H1 (cell line): ENCODE measurements at regions not wholly inside any gene's neighbourhood (a gene's known extent, or its start where the extent isn't known, plus 50 kb on each side); places are given as distances from the start of the nearest gene placed in this dataset.

ENCODE experiments used
- CTCF ChIA-PET: fragments of 300-600 bp; sonication (Branson Sonifier 250); formaldehyde crosslinking; loops from one replicate; lab custom pipeline; 2021; ENCODE audit not compliant: partially characterized antibody; lab: Charles Lee
- POLR2A ChIA-PET: fragments of 300-600 bp; sonication (Branson Sonifier 250); formaldehyde crosslinking; loops from one replicate; lab custom pipeline; 2021; ENCODE audit warnings: inconsistent platforms; ENCODE audit not compliant: partially characterized antibody; lab: Charles Lee
- DNase-seq, 2 experiments: peaks; one replicate each; pipeline versions ENCODE4 v3.0.0 to v3.0.0-alpha.2; 2010 to 2022; ENCODE audit warnings: low spot score in 2 of 2, low read depth in 1 of 2, mixed read lengths in 1 of 2
- FAIRE-seq: peaks from 2 replicates; lab custom pipeline; 2011; peaks lifted over from hg19 to GRCh38; lab: Jason Lieb, UNC
- H2AFZ ChIP-seq: 2 replicates; pipeline ENCODE4 v1.8.1; 2012; ENCODE audit warnings: low read length, inconsistent platforms
- H2AK5ac ChIP-seq: 2 replicates; pipeline ENCODE4 v1.6.1; 2013; ENCODE audit warnings: low read depth, low read length
- H2BK120ac ChIP-seq: replicated peaks from 2 replicates; pipeline ENCODE3; 2013; ENCODE audit warnings: low read depth, low read length, inconsistent platforms
- H2BK12ac ChIP-seq: 2 replicates; pipeline ENCODE4 v1.6.1; 2013; ENCODE audit warnings: low read depth, low read length
- H2BK15ac ChIP-seq: 2 replicates; pipeline ENCODE4 v1.6.1; 2013; ENCODE audit warnings: low read length
- H2BK20ac ChIP-seq: 2 replicates; pipeline ENCODE4 v1.6.1; 2013; ENCODE audit warnings: low read length
- H2BK5ac ChIP-seq: 2 replicates; pipeline ENCODE4 v1.6.1; 2013; ENCODE audit warnings: low read depth, low read length
- H3K14ac ChIP-seq: 2 replicates; pipeline ENCODE4 v1.6.1; 2013; ENCODE audit warnings: inconsistent platforms; ENCODE audit not compliant: insufficient read length
- H3K18ac ChIP-seq: 2 replicates; pipeline ENCODE4 v1.6.1; 2013; ENCODE audit warnings: low read length; ENCODE audit errors: extremely low read depth
- H3K23ac ChIP-seq: 2 replicates; pipeline ENCODE4 v1.6.1; 2013; ENCODE audit warnings: inconsistent platforms; ENCODE audit not compliant: insufficient read length
- H3K23me2 ChIP-seq: 2 replicates; pipeline ENCODE4 v1.6.1; 2013; ENCODE audit warnings: low read depth, low read length
- H3K27ac ChIP-seq: 2 replicates; pipeline ENCODE4 v1.6.1; 2011; ENCODE audit warnings: low read depth, low read length, inconsistent platforms
- H3K27me3 ChIP-seq, 4 experiments: replicated peaks in 1 of 4; 1 replicate in 1 of 4; 2 replicates in 3 of 4; pipeline versions ENCODE4 v1.6.1 to v1.8.1; 2011 to 2013; ENCODE audit warnings: low read length in 3 of 4, mild to moderate bottlenecking in 3 of 4, inconsistent platforms in 2 of 4, mixed read lengths in 2 of 4, moderate library complexity in 1 of 4; ENCODE audit not compliant: control insufficient read depth in 3 of 4, insufficient read depth in 3 of 4; ENCODE audit errors: extremely low read depth in 1 of 4
- H3K36me3 ChIP-seq, 4 experiments: 2 replicates each; pipeline versions ENCODE4 v1.6.1 to v1.8.1; 2011 to 2013; ENCODE audit warnings: mild to moderate bottlenecking in 4 of 4, low read length in 3 of 4, moderate library complexity in 2 of 4, control low read depth in 1 of 4, inconsistent platforms in 1 of 4; ENCODE audit not compliant: insufficient read depth in 4 of 4, control insufficient read depth in 2 of 4
- H3K4ac ChIP-seq: replicated peaks from 2 replicates; pipeline ENCODE3; 2013; ENCODE audit warnings: low read length, low read depth, mixed read lengths, inconsistent platforms; ENCODE audit not compliant: insufficient read length
- H3K4me1 ChIP-seq, 4 experiments: replicated peaks in 1 of 4; 1 replicate in 1 of 4; 2 replicates in 3 of 4; pipeline versions ENCODE4 v1.6.1 to v1.8.1; 2011 to 2013; ENCODE audit warnings: low read length in 3 of 4, inconsistent platforms in 2 of 4, mixed read lengths in 1 of 4; ENCODE audit not compliant: insufficient read depth in 4 of 4, control insufficient read depth in 3 of 4
- H3K4me2 ChIP-seq, 2 experiments: 2 replicates each; pipeline versions ENCODE4 v1.6.1 to v1.8.1; 2011 to 2013; ENCODE audit warnings: low read depth in 2 of 2, low read length in 2 of 2, control low read depth in 1 of 2, inconsistent platforms in 1 of 2, mild to moderate bottlenecking in 1 of 2; ENCODE audit not compliant: insufficient read depth in 1 of 2
- H3K4me3 ChIP-seq, 4 experiments: fragments of 200-600, 300-600 bp in 1 of 4; sonication (generic), shearing (Covaris generic), sonication (Bioruptor Twin) in 1 of 4; 2 replicates each; pipeline versions ENCODE4 v1.5.1 to v1.8.1; 2011 to 2016; ENCODE audit warnings: low read length in 4 of 4, low read depth in 3 of 4, control low read depth in 2 of 4, inconsistent platforms in 2 of 4, mild to moderate bottlenecking in 2 of 4, mixed read lengths in 1 of 4, moderate library complexity in 1 of 4; ENCODE audit not compliant: insufficient read depth in 2 of 4; ENCODE audit errors: extremely low read depth in 1 of 4
- H3K56ac ChIP-seq: replicated peaks from 2 replicates; pipeline ENCODE3; 2013; ENCODE audit warnings: low read depth, mild to moderate bottlenecking, mixed read lengths, low read length, inconsistent platforms; ENCODE audit not compliant: insufficient read length
- H3K79me1 ChIP-seq: 2 replicates; pipeline ENCODE4 v1.6.1; 2013; ENCODE audit warnings: low read depth, low read length, control low read depth
- H3K79me2 ChIP-seq, 2 experiments: 2 replicates each; pipeline versions ENCODE4 v1.6.1 to v1.8.1; 2012 to 2013; ENCODE audit warnings: low read length in 2 of 2, mild to moderate bottlenecking in 2 of 2, inconsistent platforms in 1 of 2; ENCODE audit not compliant: insufficient read depth in 2 of 2, control insufficient read depth in 1 of 2
- H3K9ac ChIP-seq, 4 experiments: replicated peaks in 1 of 4; 1 replicate in 1 of 4; 2 replicates in 3 of 4; pipeline versions ENCODE4 v1.6.1 to v1.8.1; 2011 to 2013; ENCODE audit warnings: low read depth in 3 of 4, low read length in 3 of 4, control low read depth in 2 of 4, mild to moderate bottlenecking in 2 of 4, moderate library complexity in 2 of 4, inconsistent platforms in 1 of 4; ENCODE audit errors: extremely low read depth in 1 of 4
- H3K9me3 ChIP-seq, 2 experiments: 2 replicates each; pipeline versions ENCODE4 v1.6.1 to v1.8.1; 2012 to 2013; ENCODE audit warnings: mild to moderate bottlenecking in 2 of 2, moderate library complexity in 2 of 2, control low read depth in 1 of 2, inconsistent platforms in 1 of 2, low read depth in 1 of 2, low read length in 1 of 2, mixed read lengths in 1 of 2; ENCODE audit not compliant: insufficient read depth in 2 of 2
- H4K20me1 ChIP-seq, 2 experiments: replicated peaks in 1 of 2; 2 replicates each; pipeline versions ENCODE3 to v1.8.1; 2011 to 2013; ENCODE audit warnings: inconsistent platforms in 2 of 2, low read length in 2 of 2, mild to moderate bottlenecking in 1 of 2; ENCODE audit not compliant: insufficient read depth in 2 of 2, control insufficient read depth in 1 of 2
- H4K5ac ChIP-seq: 2 replicates; pipeline ENCODE4 v1.6.1; 2013; ENCODE audit warnings: low read length, low read depth, mixed read lengths, inconsistent platforms; ENCODE audit not compliant: insufficient read length
- H4K8ac ChIP-seq: 2 replicates; pipeline ENCODE4 v1.8.0; 2013; ENCODE audit warnings: mild to moderate bottlenecking, moderate library complexity, low read length, inconsistent platforms; ENCODE audit not compliant: insufficient read depth; ENCODE audit errors: extremely low read depth
- H4K91ac ChIP-seq: replicated peaks from 2 replicates; pipeline ENCODE3; 2013; ENCODE audit warnings: low read length, mixed read lengths, inconsistent platforms; ENCODE audit not compliant: insufficient read length
- BACH1 ChIP-seq: IDR thresholded peaks from 2 replicates; pipeline ENCODE4 v1.6.1; 2012; ENCODE audit warnings: low read length, improper control_type of control experiment
- BCL11A ChIP-seq, 2 experiments: IDR thresholded peaks; one replicate each; pipeline ENCODE4 v1.6.1; 2011; ENCODE audit warnings: low read depth in 2 of 2, low read length in 2 of 2, mild to moderate bottlenecking in 2 of 2
- CBX5 ChIP-seq: fragments of 300-800, 300-1000 bp; sonication (generic); IDR thresholded peaks from 2 replicates; pipeline ENCODE4 v1.7.1; 2016; ENCODE audit warnings: antibody characterized with exemption, low read length, low read depth
- CTBP2 ChIP-seq: IDR thresholded peaks from 2 replicates; pipeline ENCODE4 v1.7.0; 2011; ENCODE audit warnings: borderline replicate concordance, mild to moderate bottlenecking, moderate library complexity, mixed read lengths, low read length; ENCODE audit not compliant: insufficient read depth, insufficient read length
- HDAC2 ChIP-seq, 2 experiments: fragments of 300-600 bp in 1 of 2; sonication (generic) in 1 of 2; IDR thresholded peaks; 2 replicates each; pipeline ENCODE4 v1.6.1; 2011 to 2012; ENCODE audit warnings: low read depth in 2 of 2, low read length in 2 of 2, mild to moderate bottlenecking in 2 of 2, moderate library complexity in 2 of 2, borderline replicate concordance in 1 of 2, inconsistent platforms in 1 of 2
- NANOG ChIP-seq: IDR thresholded peaks from 2 replicates; pipeline ENCODE4 v1.6.1; 2011; ENCODE audit warnings: low read length, low read depth, mild to moderate bottlenecking, inconsistent platforms; ENCODE audit not compliant: insufficient read depth, poor library complexity, severe bottlenecking
- POU5F1 ChIP-seq: IDR thresholded peaks from 2 replicates; pipeline ENCODE4 v1.6.1; 2011; ENCODE audit warnings: low read depth, mild to moderate bottlenecking, low read length, moderate library complexity
- RFX5 ChIP-seq: IDR thresholded peaks from 2 replicates; pipeline ENCODE4 v1.6.1; 2011; ENCODE audit warnings: low read depth, low read length, improper control_type of control experiment, borderline replicate concordance
- SIX5 ChIP-seq: IDR thresholded peaks from 2 replicates; pipeline ENCODE4 v1.6.1; 2011; ENCODE audit warnings: mild to moderate bottlenecking, low read depth, low read length
- TCF12 ChIP-seq: IDR thresholded peaks from 2 replicates; pipeline ENCODE4 v1.6.1; 2011; ENCODE audit warnings: low read depth, mild to moderate bottlenecking, low read length
- ZNF274 ChIP-seq: IDR thresholded peaks from 2 replicates; pipeline ENCODE4 v1.7.0; 2012; ENCODE audit warnings: low read length, borderline replicate concordance; ENCODE audit errors: extremely low read depth
- WGBS, 2 experiments: shearing (Covaris generic) in 1 of 2; methylation state at CpG; one replicate each; pipeline versions ENCODE4 v1.1.6 to v1.1.7; 2013 to 2015; ENCODE audit warnings: low lambda C conversion rate in 2 of 2, mixed read lengths in 2 of 2, inconsistent platforms in 1 of 2, low coverage in 1 of 2, missing lambda C conversion rate in 1 of 2; ENCODE audit not compliant: insufficient replicate concordance in 2 of 2, insufficient coverage in 1 of 2, insufficient read length in 1 of 2; ENCODE audit errors: extremely low coverage in 1 of 2, missing lambda C conversion rate in 1 of 2; 5-methylcytosine and 5-hydroxymethylcytosine counted together
- TF ChIP-seq, protein P1 (sequence below): IDR thresholded peaks from 2 replicates; pipeline ENCODE4 v1.6.1; 2012; ENCODE audit warnings: inconsistent platforms

GRCh38 chr13:64534302-64534701 is 2695.8 kb downstream of the PCDH9 start:
- no peak overlapping the region; the same call in 1 of the 2 replicates for H2AFZ ChIP-seq
- H3K56ac ChIP-seq, result no peak overlapping the region
- peaks cover 0 to 5% (median 0%) of the 10 kb centered on the region in 4 experiments; a peak in 3 of 7 replicates for H3K4me1 ChIP-seq
- H4K5ac ChIP-seq, result no peak overlapping the region
- H3K9ac ChIP-seq, result no peak overlapping the region
- 77% methylated on average over 2 of the region's 2 CpGs; no CpG with 5 or more reads in 1 of the 2 experiments for WGBS, 2 experiments
- H3K18ac ChIP-seq, result no peak overlapping the region
- H3K14ac ChIP-seq, result no peak overlapping the region
- no peaks in the 10 kb centered on the region for H3K79me2 ChIP-seq
- no peak overlapping the region for H4K8ac ChIP-seq
- CTCF ChIA-PET, result interaction anchor here (1.0 kb wide), 1 partner anchor 18 kb away, joined by 4 read pairs; no protein-coding TSS in a partner anchor
- H3K79me1 ChIP-seq, result no peaks in the 10 kb centered on the region
- H2BK12ac ChIP-seq, result no peak overlapping the region
- no peak overlapping the region for H3K27ac ChIP-seq
- no peaks in the 10 kb centered on the region for H3K9me3 ChIP-seq
- no peak overlapping the region for H3K4me3 ChIP-seq
- H3K23me2 ChIP-seq, result no peaks in the 10 kb centered on the region
- H2BK20ac ChIP-seq, result no peak overlapping the region
- H3K27me3 ChIP-seq, result no peaks in the 10 kb centered on the region
- no peak overlapping the region for H4K91ac ChIP-seq
- H2BK5ac ChIP-seq, result no peak overlapping the region
- H3K4ac ChIP-seq, result no peak overlapping the region
- no peak overlapping the region for H2BK120ac ChIP-seq
- POLR2A ChIA-PET, result no interaction called here
- H3K36me3 ChIP-seq, result no peaks in the 10 kb centered on the region
- no peak overlapping the region for H3K4me2 ChIP-seq
- TF ChIP-seq CBX5 (no peak), ZNF274 (no peak), CTBP2 (no peak), SIX5 (no peak), HDAC2 (IDR thresholded peaks at IDR 0.05; ENCODE audit: borderline replicate concordance in 1 of 2, low read depth in 2 of 2, low read length in 2 of 2) (no peak), POU5F1 (no peak), BCL11A (IDR thresholded peaks at IDR 0.05; ENCODE audit: low read depth in 2 of 2, low read length in 2 of 2) (no peak), BACH1 (no peak), NANOG (no peak), RFX5 (no peak), TCF12 (no peak)
- TF ChIP-seq, protein P1, sequence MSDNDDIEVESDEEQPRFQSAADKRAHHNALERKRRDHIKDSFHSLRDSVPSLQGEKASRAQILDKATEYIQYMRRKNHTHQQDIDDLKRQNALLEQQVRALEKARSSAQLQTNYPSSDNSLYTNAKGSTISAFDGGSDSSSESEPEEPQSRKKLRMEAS, result no peak
- TF ChIP-seq, all 59 proteins: peak for 0
- Histone ChIP-seq H4K20me1 (no peaks in the 10 kb centered on the region), H2AK5ac (no peak overlapping the region), H3K23ac (no peak overlapping the region), H2BK15ac (no peak overlapping the region)
- FAIRE-seq, result no peak
- DNase-seq, result no peak
